HG02610 (cell line): ENCODE measurements at regions not wholly inside any gene's neighbourhood (a gene's known extent, or its start where the extent isn't known, plus 50 kb on each side); places are given as distances from the start of the nearest gene placed in this dataset.
"Not testable (repeated sequence)": the region's sequence is repeated elsewhere in the genome, so short reads cannot be mapped to it uniquely, and the experiment has no call there.

Source experiments
- ATAC-seq: cut with Tn5 transposase; IDR thresholded peaks from one replicate; pipeline ENCODE4 v1.9.1; 2021; ENCODE audit warnings: mild to moderate bottlenecking, moderate library complexity; ENCODE audit not compliant: unreplicated experiment

DNA sequence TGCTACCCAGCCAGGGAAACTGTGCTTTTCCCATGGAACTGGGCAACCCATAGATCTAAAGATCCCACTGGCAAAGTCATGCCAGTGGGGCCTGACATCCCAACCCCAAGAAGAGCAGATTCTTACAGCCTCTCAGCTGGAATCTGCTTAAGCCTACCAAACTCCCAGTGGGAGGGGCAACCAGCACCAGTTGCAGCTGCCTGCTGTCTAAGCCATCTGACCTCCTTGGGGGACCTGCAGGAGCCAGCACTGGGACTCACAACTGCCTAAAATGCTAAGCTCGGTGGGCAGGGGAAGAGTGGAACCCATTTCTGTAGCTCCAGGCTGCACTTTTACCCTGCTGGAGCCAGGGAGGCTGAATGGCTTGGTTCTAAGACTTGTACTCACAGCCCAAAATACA lies 770.7 kb upstream of the SLC8A1 start:
- ATAC-seq: no peak

DNA sequence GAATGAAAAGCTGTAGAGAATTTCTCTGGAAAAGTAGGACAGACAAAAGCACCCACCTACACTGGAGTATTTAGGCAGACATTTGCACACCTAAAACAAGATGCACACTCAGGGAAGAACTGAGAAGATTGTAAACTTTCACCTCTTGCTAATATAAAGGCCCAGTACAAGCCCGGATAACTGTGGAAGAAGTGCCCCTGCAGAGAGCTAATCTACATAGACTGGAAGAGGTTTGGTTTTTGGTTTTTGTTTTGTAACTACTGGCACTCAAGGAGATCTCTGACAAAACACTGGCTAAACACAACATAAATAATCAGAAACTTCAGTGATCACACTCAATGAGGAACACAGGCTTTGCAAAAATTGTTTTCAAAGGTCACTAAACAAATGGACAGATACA lies 782.2 kb upstream of the SLC8A1 start:
- ATAC-seq: no peak

DNA sequence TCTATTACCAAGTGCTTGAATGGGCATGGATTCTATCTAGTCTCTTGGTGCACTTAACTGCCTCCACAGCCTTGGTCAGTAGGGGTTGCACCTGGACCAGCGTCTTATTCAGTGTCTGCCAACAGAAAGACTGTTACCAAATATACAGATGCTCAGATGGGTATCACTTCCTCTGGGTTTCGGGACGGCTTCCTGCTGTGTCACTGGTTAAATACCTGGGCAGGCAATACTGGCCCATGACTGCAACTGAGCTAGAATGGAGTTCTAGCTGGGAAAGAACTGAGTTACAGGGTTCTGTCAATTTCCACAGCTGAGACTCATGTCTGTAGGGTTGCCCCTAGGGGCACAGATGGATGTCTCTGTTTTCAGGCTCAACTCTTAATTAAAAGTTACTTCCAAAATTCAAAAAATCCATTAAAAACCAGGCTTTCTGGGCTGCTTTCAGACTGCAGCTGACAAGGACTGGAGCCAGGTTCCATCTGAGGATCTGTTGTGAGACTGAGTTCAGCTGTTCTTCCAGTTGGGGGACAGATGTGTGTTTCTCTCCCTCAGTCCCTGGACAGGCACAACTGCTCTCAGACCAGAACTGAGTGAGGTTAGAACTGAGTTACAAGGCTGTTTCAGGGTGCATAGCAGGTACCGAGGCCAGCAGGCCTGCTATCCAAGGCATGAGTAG lies 789.6 kb upstream of the SLC8A1 start:
- no peak for ATAC-seq

DNA sequence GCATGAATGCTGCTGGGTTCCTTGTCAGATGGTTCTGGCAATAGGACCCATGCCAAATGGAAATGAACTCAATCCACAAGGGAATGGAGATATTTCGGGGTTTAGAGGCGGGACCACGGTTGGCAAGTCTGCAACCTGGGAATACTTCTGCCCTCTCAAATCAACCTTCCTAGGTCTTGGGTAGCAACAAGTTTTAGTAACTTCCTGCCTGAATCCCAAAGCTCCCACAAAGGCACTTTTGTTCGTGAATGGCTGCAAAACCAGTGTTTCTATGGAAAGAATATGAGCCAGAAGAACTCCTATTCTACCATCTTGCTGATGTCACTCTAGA lies 790.1 kb upstream of the SLC8A1 start:
- ATAC-seq: no peak

DNA sequence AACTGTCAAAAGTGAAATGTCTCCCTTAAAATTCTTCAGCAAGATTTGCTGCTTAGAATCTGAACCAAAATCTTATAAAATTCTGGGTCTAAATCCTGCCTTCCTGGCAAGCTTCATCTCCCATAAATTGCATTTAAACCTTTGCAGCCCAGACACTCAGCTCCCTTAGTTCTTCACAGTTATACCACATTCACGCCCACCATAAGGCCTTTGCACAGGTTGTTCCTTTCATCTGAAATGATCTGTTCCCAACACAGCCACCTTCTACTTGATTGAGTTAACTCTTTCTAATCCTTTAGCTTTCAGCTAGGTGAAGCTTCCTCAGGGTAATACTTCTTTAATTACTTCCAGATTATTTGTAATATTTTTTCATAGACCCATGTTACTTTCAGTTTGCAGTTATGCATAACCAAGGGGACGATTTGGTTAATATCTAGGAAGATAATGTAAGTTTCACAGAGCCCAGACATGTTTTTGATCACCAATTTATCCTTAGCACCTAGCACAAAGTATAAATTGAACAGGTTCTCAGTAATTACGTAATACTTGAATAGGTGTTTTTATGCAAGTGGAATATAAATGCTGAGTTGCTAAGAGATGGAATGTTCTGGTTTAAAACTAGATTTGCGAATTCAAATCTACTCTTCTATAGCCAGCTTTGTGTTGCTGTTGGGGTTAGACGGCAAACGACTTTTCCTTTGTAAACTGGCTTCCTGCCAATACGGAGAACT lies 779.7 kb upstream of the PKDCC start:
- no peak for ATAC-seq

DNA sequence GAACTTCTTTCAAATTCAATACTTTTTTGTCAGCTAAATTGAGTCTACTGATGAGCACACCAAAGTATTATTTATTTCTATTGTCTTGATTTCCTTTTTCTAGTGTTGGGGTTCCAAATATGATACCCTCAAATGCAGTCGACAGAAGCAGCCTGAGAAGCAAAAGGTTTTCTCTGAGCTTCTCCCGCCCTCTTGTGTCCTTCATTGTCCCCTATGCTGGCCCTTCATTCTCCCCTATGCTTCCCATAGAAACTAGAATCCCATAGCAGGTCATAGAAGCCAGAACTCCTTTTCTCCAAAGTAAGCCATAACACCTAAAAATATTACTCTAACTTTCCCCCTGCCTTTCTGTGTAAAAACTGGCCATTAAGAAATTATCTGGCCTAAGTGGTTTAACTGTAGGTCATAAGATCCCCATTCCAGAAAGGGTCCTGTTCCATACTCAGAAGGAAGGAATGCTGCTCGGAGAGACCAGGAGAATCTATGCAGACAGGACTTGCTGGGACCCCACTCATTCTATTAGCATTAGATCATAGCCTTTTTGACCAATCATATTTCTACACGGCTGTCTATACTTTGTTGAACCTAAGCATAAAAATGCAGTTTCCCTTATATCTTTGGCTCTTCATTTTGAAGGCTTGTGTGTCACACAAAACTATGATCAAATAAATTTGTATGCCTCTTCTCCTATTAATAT lies 764.6 kb upstream of the PKDCC start:
- ATAC-seq: no peak

DNA sequence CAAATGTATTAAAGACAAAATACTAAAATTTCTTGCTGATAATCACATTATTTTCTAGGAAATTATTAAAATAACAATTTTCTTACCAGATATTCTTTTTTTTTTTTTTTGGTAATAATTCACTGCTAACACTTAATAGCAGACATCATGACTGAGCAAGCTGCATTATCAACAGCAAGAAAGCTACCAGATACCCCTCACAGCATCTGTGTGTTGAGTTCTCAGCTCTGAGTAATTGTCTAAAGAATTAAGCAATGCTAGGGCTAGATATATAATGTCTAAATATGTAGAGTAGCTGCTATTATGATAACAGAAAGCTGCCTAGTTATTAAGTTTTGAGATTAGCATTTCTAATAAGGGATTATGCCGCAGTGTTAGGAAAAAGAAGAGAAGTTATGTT lies 754.3 kb upstream of the PKDCC start:
- ATAC-seq: no peak

DNA sequence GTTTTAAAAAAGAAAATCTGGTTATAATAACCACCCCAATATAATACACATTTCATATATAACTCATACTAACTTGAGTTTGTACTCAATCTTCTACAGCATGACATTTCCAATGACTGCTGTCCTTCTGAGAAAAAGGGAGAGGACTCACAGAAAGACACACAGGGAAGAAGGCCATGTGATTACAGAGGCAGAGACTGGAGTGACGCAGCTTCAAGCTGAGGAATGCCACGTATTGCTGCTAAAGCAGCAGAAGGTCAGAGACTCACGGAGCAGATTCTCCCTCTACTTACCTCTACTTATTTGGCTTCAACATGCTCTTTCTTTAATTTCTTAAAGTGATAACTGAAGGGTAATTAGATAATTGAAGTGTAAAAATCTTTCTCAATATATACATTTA lies 753.5 kb upstream of the PKDCC start:
- no peak for ATAC-seq

DNA sequence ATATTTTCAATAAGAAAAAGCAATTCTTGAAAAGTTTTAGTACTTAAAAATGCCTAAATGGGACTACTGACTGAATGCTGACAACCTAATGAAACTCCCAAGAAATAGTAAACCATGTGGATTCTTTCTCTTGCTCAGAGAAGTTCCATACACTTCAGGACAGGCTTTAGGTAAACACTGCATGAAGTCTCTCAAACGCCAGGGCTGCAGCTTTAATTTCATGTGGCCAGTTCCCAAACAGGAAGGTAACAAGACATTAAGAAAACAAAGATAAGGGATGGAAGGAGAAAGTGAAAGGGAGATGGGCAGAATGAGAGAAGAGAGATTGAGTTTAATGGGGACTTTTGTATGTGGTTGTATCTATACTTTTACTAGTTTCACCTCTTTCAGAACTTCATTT lies 734.7 kb upstream of the PKDCC start:
- ATAC-seq: no peak

DNA sequence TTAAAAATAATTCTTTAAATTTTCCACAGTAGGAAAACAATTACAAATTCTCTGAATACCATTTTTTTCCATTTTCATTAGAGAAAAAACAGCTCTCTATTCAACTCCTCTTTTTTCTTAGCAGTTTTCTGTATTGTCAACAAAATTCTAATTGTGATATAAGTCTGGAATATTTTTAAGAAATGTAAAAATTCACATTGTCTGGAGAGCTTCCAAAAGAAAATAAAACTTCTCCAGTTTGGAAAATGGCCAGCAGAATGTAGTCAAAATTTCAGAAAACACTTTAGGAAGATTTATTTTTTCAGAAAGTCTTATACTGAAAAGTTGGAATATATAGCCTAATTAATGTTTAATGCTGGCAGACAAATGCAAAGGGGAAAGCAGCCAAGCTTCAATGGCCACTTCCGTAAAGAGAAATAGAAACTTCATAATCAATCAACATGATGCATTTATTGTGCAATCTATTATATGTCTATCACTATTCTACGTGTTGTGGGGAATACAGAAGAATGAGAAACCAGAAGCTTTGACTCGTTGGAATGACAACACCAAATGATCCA lies 733.2 kb upstream of the PKDCC start:
- no peak for ATAC-seq

DNA sequence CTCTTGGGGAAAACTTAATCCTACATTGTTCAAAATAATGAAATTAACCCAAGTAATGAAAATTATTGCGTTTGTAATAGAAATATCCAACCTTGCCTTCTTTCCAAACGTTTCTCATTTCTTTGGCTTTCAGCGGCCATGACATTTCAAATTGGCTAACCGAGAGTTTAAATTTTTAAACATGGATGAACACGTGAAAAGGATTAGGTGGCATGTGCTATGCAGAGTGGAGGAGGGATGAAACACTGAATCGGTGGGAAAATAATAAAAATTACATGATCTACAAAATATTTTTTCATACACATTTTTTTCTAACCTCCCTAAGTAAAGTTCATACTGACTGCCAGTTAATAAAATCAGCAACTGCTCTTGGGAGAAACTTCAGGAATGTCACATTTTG lies 728.4 kb upstream of the PKDCC start:
- ATAC-seq: no peak

DNA sequence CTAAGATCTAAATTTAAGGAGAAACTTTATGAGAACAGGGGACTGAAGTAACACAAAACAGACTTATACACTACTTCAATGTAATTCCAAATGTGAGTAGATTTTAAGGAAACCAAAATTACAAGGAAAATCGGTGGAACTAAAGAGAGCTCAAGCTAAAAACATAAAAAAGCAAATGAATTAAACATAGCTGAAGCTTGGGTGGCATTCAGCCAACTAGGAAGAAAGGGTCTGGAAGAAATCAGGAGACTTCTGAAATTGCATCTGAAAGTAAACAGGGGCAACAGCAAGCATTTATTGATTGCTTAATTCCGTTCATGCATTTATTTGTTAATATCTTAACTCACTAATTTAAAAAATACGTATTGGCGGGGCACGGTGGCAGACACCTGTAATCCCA lies 727.3 kb upstream of the PKDCC start:
- no peak for ATAC-seq

DNA sequence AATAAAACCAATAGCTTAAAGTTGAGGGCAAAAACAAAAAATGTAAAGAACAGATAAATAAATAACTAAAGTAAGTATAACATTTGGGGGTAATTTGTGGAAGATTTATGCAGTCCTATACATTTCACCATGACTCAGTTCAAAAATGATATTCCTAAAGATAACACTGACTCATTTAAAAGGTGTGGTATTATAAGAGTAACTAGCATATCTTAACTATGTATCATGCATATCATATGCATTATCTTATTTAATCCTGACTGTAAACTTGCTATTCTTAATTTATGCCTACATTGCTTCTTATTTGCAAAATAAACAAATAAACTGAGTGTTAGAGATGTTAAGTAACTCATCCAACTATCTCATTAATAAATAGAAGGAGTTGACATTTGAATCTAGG lies 726.5 kb upstream of the PKDCC start:
- no peak for ATAC-seq

DNA sequence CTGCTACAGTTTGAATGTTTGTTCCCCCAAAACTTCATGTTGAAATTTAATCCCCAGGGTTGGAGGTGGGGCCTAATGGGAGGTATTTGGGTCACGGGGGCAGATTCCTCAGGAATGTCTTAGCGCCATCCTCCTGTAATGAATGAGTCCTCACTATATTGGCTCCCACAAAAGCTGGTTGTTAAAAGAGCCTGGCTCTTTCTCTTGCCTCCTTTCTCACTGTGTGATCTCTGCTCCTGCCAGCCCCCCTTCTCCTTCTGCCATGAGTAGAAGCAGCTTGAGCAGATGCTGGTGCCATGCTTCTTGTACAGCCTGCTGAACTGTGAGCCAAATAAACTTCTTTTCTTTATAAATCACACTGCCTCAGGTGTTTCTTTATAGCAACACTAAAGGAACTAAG lies 721.0 kb upstream of the PKDCC start:
- ATAC-seq: no peak

DNA sequence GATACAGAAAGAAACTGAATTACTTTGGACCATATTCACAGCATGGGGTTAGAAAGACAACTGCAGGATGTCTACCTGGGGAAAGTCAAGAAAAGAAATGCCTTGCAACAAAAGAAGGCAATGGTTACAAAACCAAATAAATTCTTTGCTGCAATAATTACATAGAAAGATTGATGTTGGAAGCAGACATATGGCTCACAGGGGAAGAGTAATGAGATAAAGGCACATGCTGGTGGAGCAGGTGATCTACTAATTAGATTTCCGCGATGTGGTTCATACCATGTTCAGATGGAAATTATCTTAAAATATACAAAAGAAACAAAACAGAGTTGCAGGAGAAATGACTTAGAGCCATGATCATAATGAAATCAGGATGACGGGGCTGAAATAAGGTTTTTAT lies 718.8 kb upstream of the PKDCC start:
- no peak for ATAC-seq

DNA sequence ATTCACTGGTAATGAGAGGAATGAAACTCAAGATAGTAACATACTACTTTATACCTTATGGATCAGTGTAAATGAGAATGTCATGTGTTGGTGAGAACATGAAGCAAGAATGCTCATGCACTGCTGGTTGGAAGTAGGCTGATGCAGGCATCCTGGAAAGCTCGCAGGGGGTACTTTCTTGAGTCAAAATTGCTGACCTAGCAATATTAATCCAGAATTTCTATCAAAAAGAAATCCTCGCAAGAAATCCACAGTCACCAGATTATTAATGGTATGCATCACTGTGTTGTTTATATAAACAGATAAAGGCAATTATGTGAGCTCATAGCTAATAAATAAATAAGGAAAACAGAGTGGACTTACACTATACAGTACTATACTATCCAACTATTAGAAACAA lies 713.7 kb upstream of the PKDCC start:
- ATAC-seq: no peak

DNA sequence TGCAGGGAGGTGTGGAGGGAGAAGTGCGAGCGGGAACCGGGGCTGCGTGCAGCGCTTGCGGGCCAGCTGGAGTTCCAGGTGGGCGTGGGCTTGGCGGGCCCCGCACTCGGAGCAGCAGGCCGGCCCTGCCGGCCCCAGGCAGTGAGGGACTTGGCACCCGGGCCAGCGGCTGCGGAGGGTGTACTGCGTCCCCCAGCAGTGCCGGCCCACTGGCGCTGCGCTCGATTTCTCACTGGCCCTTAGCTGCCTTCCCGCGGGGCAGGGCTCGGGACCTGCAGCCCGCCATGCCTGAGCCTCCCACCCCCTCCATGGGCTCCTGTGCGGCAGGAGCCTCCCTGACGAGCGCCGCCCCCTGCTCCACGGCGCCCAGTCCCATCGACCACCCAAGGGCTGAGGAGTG lies 712.2 kb upstream of the PKDCC start:
- ATAC-seq: not testable (repeated sequence)

DNA sequence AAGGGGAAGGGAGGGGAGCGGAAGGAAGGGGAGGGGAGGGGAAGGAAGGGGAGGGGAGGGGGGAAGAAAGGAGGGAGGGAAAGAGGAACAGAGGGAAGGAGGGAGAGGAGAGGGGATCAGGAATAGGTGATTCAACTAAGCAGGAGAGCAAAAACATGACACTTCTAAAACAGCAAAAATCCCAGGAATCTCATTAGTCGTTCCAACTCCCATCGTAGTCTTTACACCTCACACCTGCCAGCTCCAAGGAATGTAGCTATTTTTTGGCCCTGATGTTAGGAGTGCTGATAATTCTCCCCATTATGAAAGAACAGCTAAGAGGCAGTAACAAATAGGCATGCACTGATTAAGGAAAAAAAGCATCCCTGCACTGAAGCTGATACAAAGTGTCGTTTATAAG lies 709.9 kb upstream of the PKDCC start:
- no peak for ATAC-seq

DNA sequence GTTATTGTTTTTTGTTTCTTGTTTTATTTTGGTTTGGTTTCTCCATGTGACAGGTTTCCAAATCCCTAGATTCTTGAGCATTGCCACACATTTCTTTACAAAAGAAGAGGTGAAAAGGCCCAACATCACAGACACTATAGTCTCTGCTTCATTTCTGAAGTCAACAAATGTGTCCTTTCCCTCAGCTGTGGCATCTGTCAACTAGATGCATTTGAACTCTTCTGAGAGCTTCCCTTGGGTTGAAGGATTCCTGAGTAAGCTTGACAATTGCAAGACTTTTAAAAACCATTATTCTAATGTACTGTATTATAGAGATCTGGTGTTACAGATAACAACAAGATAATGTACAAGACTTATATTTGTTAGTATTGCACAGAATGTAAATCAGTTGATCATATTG lies 703.3 kb upstream of the PKDCC start:
- ATAC-seq: no peak

DNA sequence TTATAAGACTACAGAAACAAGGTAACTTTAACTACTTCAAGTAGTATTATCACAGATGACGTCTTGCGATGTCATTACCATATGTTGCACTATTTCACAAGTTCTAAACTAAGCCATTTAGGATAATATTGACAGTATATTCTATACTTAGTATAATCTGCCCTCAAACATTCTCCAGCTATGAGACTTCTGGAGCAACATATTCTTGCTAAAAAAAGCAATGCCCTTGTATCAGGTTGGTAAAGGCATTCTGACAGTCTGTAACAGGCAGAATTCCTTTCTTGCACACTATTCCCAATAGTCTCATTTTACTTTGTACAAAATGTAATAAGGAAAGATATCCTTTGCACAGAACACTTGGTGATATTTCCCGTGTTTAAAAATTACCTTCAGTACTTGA lies 694.8 kb upstream of the PKDCC start:
- no peak for ATAC-seq

DNA sequence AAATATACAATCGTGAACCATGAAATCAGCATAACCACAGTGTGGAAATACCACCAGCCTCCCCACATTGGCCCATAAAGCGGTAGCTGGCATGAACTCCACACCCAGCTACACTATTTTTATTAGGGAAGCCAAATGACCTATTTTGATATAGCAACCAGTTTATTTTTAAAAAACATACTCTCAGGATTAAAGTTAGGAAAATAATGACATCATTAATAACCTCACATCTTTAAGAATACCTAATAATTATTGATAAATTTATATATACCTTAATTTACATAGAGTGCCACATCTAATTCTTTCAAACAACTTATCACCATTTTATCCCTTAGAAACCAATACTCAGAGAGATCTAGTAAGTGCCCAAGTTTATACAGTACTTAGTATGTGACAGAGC lies 692.0 kb upstream of the PKDCC start:
- no peak for ATAC-seq

DNA sequence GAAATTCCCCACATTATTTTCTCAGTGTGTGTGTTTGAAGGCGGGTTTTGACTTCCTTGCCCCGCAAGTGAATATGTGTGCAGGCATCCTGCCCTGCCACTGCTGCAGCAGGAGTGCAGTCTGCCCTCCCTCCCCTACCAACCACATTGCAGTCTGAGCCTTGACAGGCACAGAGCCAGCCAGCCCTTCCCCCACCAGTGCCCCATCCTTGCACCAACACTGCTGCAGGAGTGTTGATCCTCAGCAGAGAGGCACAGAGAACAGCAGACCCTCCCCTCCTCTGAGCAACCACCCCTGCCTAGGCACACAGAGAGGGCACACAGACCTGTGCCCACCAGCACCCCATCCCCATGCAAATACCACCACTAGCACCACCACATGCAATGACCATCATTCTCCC lies 683.0 kb upstream of the PKDCC start:
- no peak for ATAC-seq
